Upper lobe of right lung (tissue), 1 donor: ENCODE measurements at regions not wholly inside any gene's neighbourhood (a gene's known extent, or its start where the extent isn't known, plus 50 kb on each side); places are given as distances from the start of the nearest gene placed in this dataset.

Experiments used
- ATAC-seq: fragments of 200-7000 bp; cut with Tn5 transposase; one replicate; pipeline ENCODE4 v1.9.1; 2020; ENCODE audit warnings: mild to moderate bottlenecking, moderate library complexity
- DNase-seq: peaks from one replicate; pipeline ENCODE4 v3.0.0-alpha.2; 2020
- H3K27ac ChIP-seq: fragments of 200-600 bp; one replicate; pipeline ENCODE4 v1.8.0; 2022
- H3K27me3 ChIP-seq: fragments of 200-600 bp; one replicate; pipeline ENCODE4 v1.8.0; 2022; ENCODE audit warnings: mild to moderate bottlenecking
- H3K36me3 ChIP-seq: fragments of 200-600 bp; one replicate; pipeline ENCODE4 v1.8.0; 2022
- H3K4me1 ChIP-seq: fragments of 200-600 bp; one replicate; pipeline ENCODE4 v1.8.0; 2022
- H3K4me3 ChIP-seq: fragments of 200-600 bp; one replicate; pipeline ENCODE4 v1.8.0; 2022; ENCODE audit warnings: mild to moderate bottlenecking
- H3K9me3 ChIP-seq: fragments of 200-600 bp; one replicate; pipeline ENCODE4 v1.8.0; 2022
- CTCF ChIP-seq: fragments of 200-600 bp; IDR thresholded peaks from one replicate; pipeline ENCODE4 v1.8.0; 2022; ENCODE audit warnings: antibody characterized with exemption
- intact Hi-C: fragments of 100-400 bp; cut with DNase I; formaldehyde crosslinking; loops from one replicate; pipeline ENCODE4 v1.11.0; 2022
- donor health status: DM: no; HTN: yes; CAD: no; lungs with severe emphysema.

GRCh38 chr5:62152394-62153087, 153.5 kb upstream of the KIF2A start:
- TF ChIP-seq CTCF: no peak
- H3K27ac ChIP-seq: no peak overlapping the region
- no peaks in the 10 kb centered on the region for H3K9me3 ChIP-seq
- intact Hi-C loops: no loop called here
- no peaks in the 10 kb centered on the region for H3K27me3 ChIP-seq
- no peaks in the 10 kb centered on the region for H3K4me1 ChIP-seq
- H3K36me3 ChIP-seq: no peaks in the 10 kb centered on the region
- DNase-seq (no peak), ATAC-seq (no peak)
- no peak overlapping the region for H3K4me3 ChIP-seq

- intact Hi-C loops: no loop called here
- no peak overlapping the region for H3K4me3 ChIP-seq
- H3K9me3 ChIP-seq: no peaks in the 10 kb centered on the region
- no peaks in the 10 kb centered on the region for H3K27me3 ChIP-seq
- ATAC-seq: no peak
- H3K4me1 ChIP-seq: no peaks in the 10 kb centered on the region
- TF ChIP-seq CTCF: no peak
- H3K36me3 ChIP-seq: no peaks in the 10 kb centered on the region
- no peak overlapping the region for H3K27ac ChIP-seq
- DNase-seq: no peak
Observed at GRCh38 chr5:62154758-62155157, 151.2 kb upstream of the KIF2A start.

GRCh38 chr5:62155988-62156387, 150.0 kb upstream of the KIF2A start:
- intact Hi-C loops: no loop called here
- H3K27ac ChIP-seq: no peak overlapping the region
- no peaks in the 10 kb centered on the region for H3K4me1 ChIP-seq
- DNase-seq: no peak
- no peaks in the 10 kb centered on the region for H3K36me3 ChIP-seq
- no peaks in the 10 kb centered on the region for H3K27me3 ChIP-seq
- H3K9me3 ChIP-seq: no peaks in the 10 kb centered on the region
- no peak for TF ChIP-seq CTCF
- H3K4me3 ChIP-seq: no peak overlapping the region
- ATAC-seq: no peak

GRCh38 chr5:62167561-62168057, 138.4 kb upstream of the KIF2A start:
- Histone ChIP-seq H3K27ac (no peak overlapping the region), H3K36me3 (no peaks in the 10 kb centered on the region), H3K9me3 (no peaks in the 10 kb centered on the region), H3K4me3 (no peak overlapping the region), H3K27me3 (no peaks in the 10 kb centered on the region), H3K4me1 (no peaks in the 10 kb centered on the region)
- TF ChIP-seq CTCF: no peak
- intact Hi-C loops: no loop called here
- ATAC-seq (no peak), DNase-seq (no peak)

GRCh38 chr5:62168506-62169281, 137.3 kb upstream of the KIF2A start:
- intact Hi-C loops: no loop called here
- no peaks in the 10 kb centered on the region for H3K4me1 ChIP-seq
- H3K9me3 ChIP-seq: no peaks in the 10 kb centered on the region
- ATAC-seq (no peak), DNase-seq (no peak)
- no peak overlapping the region for H3K27ac ChIP-seq
- H3K4me3 ChIP-seq: no peak overlapping the region
- H3K36me3 ChIP-seq: no peaks in the 10 kb centered on the region
- no peak for TF ChIP-seq CTCF
- no peaks in the 10 kb centered on the region for H3K27me3 ChIP-seq
